HEK293 (cell line): ENCODE measurements at regions not wholly inside any gene's neighbourhood (a gene's known extent, or its start where the extent isn't known, plus 50 kb on each side); places are given as distances from the start of the nearest gene placed in this dataset.

ENCODE experiments used
- CTCF ChIA-PET: fragments of 350-600 bp; formaldehyde crosslinking; extraction: SDS; loops from one replicate; lab custom pipeline; 2021; ENCODE audit warnings: antibody characterized with exemption; lab: Yijun Ruan, JAX
- POLR2A ChIA-PET: fragments of 300-600 bp; formaldehyde crosslinking; extraction: SDS; loops from one replicate; lab custom pipeline; 2020; ENCODE audit warnings: antibody characterized with exemption, inconsistent platforms; lab: Yijun Ruan, JAX
- H3K27ac ChIP-seq: fragments of 200-500 bp; sonication (Bioruptor generic); 2 replicates; pipeline ENCODE4 v1.5.1; 2014; ENCODE audit warnings: low read depth, low read length, control low read depth, inconsistent platforms; ENCODE audit errors: extremely low read depth
- H3K36me3 ChIP-seq, 2 experiments: fragments of 200-500 bp in 1 of 2; sonication (Bioruptor generic) in 1 of 2; 1 replicate in 1 of 2; 2 replicates in 1 of 2; pipeline ENCODE4 v1.5.1; 2014 to 2017; ENCODE audit warnings: inconsistent platforms in 2 of 2, low read length in 2 of 2; ENCODE audit not compliant: control insufficient read depth in 2 of 2, insufficient read depth in 1 of 2
- H3K4me1 ChIP-seq: fragments of 200-500 bp; sonication (Bioruptor generic); 2 replicates; pipeline ENCODE4 v1.5.1; 2014; ENCODE audit warnings: mild to moderate bottlenecking, low read length, inconsistent platforms; ENCODE audit not compliant: control insufficient read depth, insufficient read depth
- H3K4me3 ChIP-seq: 2 replicates; pipeline ENCODE4 v1.5.1; 2011; ENCODE audit warnings: low read depth, mild to moderate bottlenecking, control low read depth, low read length, moderate library complexity
- H3K9me3 ChIP-seq: fragments of 200-500 bp; sonication (Bioruptor generic); 2 replicates; pipeline ENCODE4 v1.5.1; 2014; ENCODE audit warnings: low read depth, low read length, inconsistent platforms; ENCODE audit not compliant: control insufficient read depth, insufficient read depth
- GLI2 ChIP-seq: fragments of 450-650 bp; formaldehyde crosslinking; IDR thresholded peaks from 2 replicates; pipeline ENCODE4; 2017; ENCODE audit warnings: missing biosample characterization, missing genetic modification characterization, low read depth, borderline replicate concordance
- MYNN ChIP-seq: fragments of 450-650 bp; formaldehyde crosslinking; IDR thresholded peaks from 2 replicates; pipeline ENCODE4 v1.5.1; 2016; ENCODE audit warnings: missing biosample characterization, missing genetic modification characterization, borderline replicate concordance
- OVOL3 ChIP-seq: fragments of 450-650 bp; formaldehyde crosslinking; IDR thresholded peaks from 2 replicates; pipeline ENCODE4 v1.5.1; 2016; ENCODE audit warnings: missing biosample characterization, missing genetic modification characterization
- RBAK ChIP-seq: fragments of 450-650 bp; formaldehyde crosslinking; IDR thresholded peaks from 2 replicates; pipeline ENCODE4 v1.5.1; 2016; ENCODE audit warnings: missing biosample characterization, missing genetic modification characterization
- SP7 ChIP-seq: fragments of 450-650 bp; formaldehyde crosslinking; IDR thresholded peaks from 2 replicates; pipeline ENCODE4 v1.5.1; 2016; ENCODE audit warnings: missing biosample characterization, missing genetic modification characterization
- ZBTB7A ChIP-seq: fragments of 450-650 bp; formaldehyde crosslinking; IDR thresholded peaks from 2 replicates; pipeline ENCODE4 v1.5.1; 2016; ENCODE audit warnings: low read depth, missing biosample characterization, missing genetic modification characterization
- ZFP3 ChIP-seq: fragments of 450-650 bp; formaldehyde crosslinking; IDR thresholded peaks from 2 replicates; pipeline ENCODE4 v1.5.1; 2016; ENCODE audit warnings: low read depth, missing biosample characterization, missing genetic modification characterization
- ZFP41 ChIP-seq: fragments of 450-650 bp; formaldehyde crosslinking; IDR thresholded peaks from 2 replicates; pipeline ENCODE4 v1.5.1; 2016; ENCODE audit warnings: missing biosample characterization, missing genetic modification characterization, borderline replicate concordance
- ZNF394 ChIP-seq: fragments of 450-650 bp; formaldehyde crosslinking; IDR thresholded peaks from 2 replicates; pipeline ENCODE4 v1.5.1; 2016; ENCODE audit warnings: missing biosample characterization, missing genetic modification characterization, mild to moderate bottlenecking, moderate library complexity, borderline replicate concordance
- ZNF423 ChIP-seq: fragments of 450-650 bp; formaldehyde crosslinking; IDR thresholded peaks from 2 replicates; pipeline ENCODE4 v1.5.1; 2016; ENCODE audit warnings: missing biosample characterization, missing genetic modification characterization
- ZNF514 ChIP-seq: fragments of 450-650 bp; formaldehyde crosslinking; IDR thresholded peaks from 2 replicates; pipeline ENCODE4 v1.5.1; 2016; ENCODE audit warnings: missing biosample characterization, missing genetic modification characterization
- ZNF624 ChIP-seq: fragments of 450-650 bp; formaldehyde crosslinking; IDR thresholded peaks from 2 replicates; pipeline ENCODE4 v1.5.1; 2017; ENCODE audit warnings: missing biosample characterization, missing genetic modification characterization
- ZNF629 ChIP-seq: fragments of 450-650 bp; formaldehyde crosslinking; IDR thresholded peaks from 2 replicates; pipeline ENCODE4 v1.5.1; 2017; ENCODE audit warnings: missing biosample characterization, missing genetic modification characterization
- ZNF701 ChIP-seq: fragments of 450-650 bp; formaldehyde crosslinking; IDR thresholded peaks from 2 replicates; pipeline ENCODE4 v1.5.1; 2016; ENCODE audit warnings: missing biosample characterization, missing genetic modification characterization
- ZNF830 ChIP-seq: fragments of 450-650 bp; IDR thresholded peaks from 2 replicates; pipeline ENCODE4 v1.5.0; 2018; ENCODE audit warnings: missing biosample characterization, missing genetic modification characterization, low read depth, mild to moderate bottlenecking, moderate library complexity
- TF ChIP-seq, protein P1 (sequence below): fragments of 450-650 bp; formaldehyde crosslinking; IDR thresholded peaks from 2 replicates; pipeline ENCODE4 v1.5.1; 2016; ENCODE audit warnings: missing biosample characterization, missing genetic modification characterization
- TF ChIP-seq, protein P2 (sequence below): fragments of 450-650 bp; formaldehyde crosslinking; IDR thresholded peaks from 2 replicates; pipeline ENCODE4 v1.5.1; 2016; ENCODE audit warnings: missing biosample characterization, missing genetic modification characterization
- TF ChIP-seq, protein P3 (sequence below): fragments of 450-650 bp; formaldehyde crosslinking; IDR thresholded peaks from 2 replicates; pipeline ENCODE4 v1.5.1; 2017; ENCODE audit warnings: missing biosample characterization, missing genetic modification characterization

DNA sequence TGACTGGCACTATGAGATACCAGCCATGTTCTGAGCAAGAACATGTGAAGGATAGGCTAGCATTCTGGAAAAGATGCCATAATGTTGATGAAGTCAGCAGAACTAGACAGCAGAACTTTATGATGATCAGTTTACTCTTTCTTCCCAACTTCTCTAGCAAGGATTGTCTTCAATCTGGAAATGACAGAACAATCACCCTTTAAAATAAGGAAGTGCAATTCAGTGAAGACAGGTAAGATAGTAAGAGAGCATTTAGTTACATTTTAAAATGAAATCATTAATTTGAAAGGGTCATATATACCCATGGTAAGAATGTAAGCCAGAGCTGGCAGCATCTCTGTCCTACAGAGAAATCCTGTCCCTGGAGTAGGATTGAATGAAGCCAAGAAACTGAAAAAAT lies 66.0 kb upstream of the C12orf71 start (continued):
- TF ChIP-seq, protein P1, sequence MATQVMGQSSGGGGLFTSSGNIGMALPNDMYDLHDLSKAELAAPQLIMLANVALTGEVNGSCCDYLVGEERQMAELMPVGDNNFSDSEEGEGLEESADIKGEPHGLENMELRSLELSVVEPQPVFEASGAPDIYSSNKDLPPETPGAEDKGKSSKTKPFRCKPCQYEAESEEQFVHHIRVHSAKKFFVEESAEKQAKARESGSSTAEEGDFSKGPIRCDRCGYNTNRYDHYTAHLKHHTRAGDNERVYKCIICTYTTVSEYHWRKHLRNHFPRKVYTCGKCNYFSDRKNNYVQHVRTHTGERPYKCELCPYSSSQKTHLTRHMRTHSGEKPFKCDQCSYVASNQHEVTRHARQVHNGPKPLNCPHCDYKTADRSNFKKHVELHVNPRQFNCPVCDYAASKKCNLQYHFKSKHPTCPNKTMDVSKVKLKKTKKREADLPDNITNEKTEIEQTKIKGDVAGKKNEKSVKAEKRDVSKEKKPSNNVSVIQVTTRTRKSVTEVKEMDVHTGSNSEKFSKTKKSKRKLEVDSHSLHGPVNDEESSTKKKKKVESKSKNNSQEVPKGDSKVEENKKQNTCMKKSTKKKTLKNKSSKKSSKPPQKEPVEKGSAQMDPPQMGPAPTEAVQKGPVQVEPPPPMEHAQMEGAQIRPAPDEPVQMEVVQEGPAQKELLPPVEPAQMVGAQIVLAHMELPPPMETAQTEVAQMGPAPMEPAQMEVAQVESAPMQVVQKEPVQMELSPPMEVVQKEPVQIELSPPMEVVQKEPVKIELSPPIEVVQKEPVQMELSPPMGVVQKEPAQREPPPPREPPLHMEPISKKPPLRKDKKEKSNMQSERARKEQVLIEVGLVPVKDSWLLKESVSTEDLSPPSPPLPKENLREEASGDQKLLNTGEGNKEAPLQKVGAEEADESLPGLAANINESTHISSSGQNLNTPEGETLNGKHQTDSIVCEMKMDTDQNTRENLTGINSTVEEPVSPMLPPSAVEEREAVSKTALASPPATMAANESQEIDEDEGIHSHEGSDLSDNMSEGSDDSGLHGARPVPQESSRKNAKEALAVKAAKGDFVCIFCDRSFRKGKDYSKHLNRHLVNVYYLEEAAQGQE (tag by site-specific recombination), result no peak
- TF ChIP-seq SP7 (tag by site-specific recombination) (no peak), ZNF514 (tag by site-specific recombination) (no peak)

DNA sequence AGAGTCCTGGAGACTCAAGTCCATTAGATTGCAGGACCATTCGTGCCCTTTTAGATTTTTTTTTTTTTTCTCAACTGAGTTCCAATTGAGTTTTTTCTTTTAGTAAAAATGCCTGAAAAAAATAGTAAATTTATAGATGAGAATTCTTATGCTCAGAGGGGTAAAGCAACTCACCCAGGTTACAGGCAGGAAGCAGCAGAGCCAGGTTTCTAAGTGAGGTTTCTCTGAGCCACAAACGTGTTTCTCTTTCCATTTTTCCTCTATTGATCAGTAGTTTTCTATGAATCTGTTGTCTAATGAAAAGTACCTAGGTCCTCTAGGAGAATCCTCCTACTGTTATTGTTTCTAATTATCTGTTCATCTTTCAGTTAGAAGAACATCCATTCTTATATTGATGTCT lies 66.4 kb upstream of the C12orf71 start:
- CTCF ChIA-PET, result interaction anchor here (0.6 kb wide), 2 partner anchors 13 to 133 kb away, joined by 3 read pairs; no protein-coding TSS in a partner anchor
- no peaks in the 10 kb centered on the region for H3K36me3 ChIP-seq
- POLR2A ChIA-PET, result interaction anchor here (1.2 kb wide), 1 partner anchor 95 kb away, joined by 3 read pairs; the partner anchor contains the start of gene STK38L
- TF ChIP-seq, protein P2, sequence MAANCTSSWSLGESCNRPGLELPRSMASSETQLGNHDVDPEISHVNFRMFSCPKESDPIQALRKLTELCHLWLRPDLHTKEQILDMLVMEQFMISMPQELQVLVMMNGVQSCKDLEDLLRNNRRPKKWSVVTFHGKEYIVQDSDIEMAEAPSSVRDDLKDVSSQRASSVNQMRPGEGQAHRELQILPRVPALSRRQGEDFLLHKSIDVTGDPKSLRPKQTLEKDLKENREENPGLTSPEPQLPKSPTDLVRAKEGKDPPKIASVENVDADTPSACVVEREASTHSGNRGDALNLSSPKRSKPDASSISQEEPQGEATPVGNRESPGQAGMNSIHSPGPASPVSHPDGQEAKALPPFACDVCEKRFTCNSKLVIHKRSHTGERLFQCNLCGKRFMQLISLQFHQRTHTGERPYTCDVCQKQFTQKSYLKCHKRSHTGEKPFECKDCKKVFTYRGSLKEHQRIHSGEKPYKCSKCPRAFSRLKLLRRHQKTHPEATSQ (tag by site-specific recombination), result no peak
- TF ChIP-seq GLI2 (tag by site-specific recombination) (no peak), RBAK (no peak), ZNF830 (tag by site-specific recombination) (no peak), ZNF423 (no peak), ZNF701 (no peak), ZNF629 (no peak), ZBTB7A (tag by site-specific recombination) (no peak), ZNF514 (tag by site-specific recombination) (no peak), ZNF394 (no peak), ZNF624 (tag by site-specific recombination) (no peak), MYNN (no peak), ZFP41 (tag by site-specific recombination) (no peak)
- TF ChIP-seq, protein P3, sequence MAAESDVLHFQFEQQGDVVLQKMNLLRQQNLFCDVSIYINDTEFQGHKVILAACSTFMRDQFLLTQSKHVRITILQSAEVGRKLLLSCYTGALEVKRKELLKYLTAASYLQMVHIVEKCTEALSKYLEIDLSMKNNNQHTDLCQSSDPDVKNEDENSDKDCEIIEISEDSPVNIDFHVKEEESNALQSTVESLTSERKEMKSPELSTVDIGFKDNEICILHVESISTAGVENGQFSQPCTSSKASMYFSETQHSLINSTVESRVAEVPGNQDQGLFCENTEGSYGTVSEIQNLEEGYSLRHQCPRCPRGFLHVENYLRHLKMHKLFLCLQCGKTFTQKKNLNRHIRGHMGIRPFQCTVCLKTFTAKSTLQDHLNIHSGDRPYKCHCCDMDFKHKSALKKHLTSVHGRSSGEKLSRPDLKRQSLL (tag by site-specific recombination), result no peak
- TF ChIP-seq, all 188 proteins: peak for 0
- no peaks in the 10 kb centered on the region for H3K9me3 ChIP-seq
- no peaks in the 10 kb centered on the region for H3K4me1 ChIP-seq
- H3K27ac ChIP-seq, result no peak overlapping the region
- H3K4me3 ChIP-seq, result no peak overlapping the region

DNA sequence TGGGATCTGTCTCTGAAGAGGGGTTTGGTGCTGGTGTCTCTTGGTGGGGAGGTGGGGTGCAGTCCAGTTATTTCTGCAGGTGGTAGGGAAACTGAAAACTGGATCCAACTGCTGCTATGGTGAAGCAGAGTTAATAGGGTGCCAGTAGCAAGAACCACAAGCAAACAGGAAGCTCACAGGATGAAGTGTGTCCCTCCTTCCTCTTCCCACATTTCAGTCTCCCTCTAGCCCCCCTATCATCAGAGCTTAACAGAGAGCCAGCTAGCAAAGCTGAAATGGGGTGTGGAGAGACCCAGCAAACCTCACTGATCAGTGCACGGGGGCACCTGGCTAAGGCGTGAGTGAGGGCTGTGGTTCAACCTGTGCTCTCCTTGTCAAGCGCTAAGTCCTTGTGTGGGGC lies 69.1 kb upstream of the C12orf71 start:
- CTCF ChIA-PET, result interaction anchor here (0.5 to 0.9 kb wide), 4 partner anchors 9 to 705 kb away, joined by 3 to 6 read pairs (median 4); no protein-coding TSS in a partner anchor
- H3K4me3 ChIP-seq, result no peak overlapping the region
- no peaks in the 10 kb centered on the region for H3K9me3 ChIP-seq
- POLR2A ChIA-PET, result interaction anchor here (1.1 kb wide), 1 partner anchor 93 kb away, joined by 5 read pairs; the partner anchor contains the start of gene STK38L
- no peak overlapping the region for H3K27ac ChIP-seq
- no peaks in the 10 kb centered on the region for H3K36me3 ChIP-seq
- H3K4me1 ChIP-seq, result no peaks in the 10 kb centered on the region
- TF ChIP-seq ZFP3 (no peak), OVOL3 (tag by site-specific recombination) (no peak)
